ENCODE measurements at regions not wholly inside any gene's neighbourhood (a gene's known extent, or its start where the extent isn't known, plus 50 kb on each side); places are given as distances from the start of the nearest gene placed in this dataset.

DNA sequence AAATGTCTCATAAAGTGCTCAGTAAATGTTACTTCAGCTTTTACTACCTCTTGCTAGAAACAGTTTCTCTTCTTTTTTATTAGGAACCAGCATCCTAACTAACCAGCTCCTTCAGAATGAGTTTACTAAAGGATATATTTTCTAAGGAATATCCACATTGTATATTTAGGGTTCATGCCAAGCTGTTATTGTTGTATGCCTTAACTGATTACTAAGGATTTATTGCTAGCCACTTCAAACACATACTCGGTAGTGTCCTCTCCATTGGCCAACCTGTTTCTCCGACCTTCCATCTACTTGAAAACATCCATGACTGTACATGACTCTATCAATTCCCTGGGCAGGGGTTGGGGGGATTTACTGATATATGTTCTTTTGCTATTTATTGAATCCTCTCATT, 906.3 kb upstream of the SORCS1 start:
- Mint-ChIP-seq H3K27me3 (ENCODE audit: unreplicated experiment) (peaks cover 2% of the 10 kb centered on the region), H3K9me3 (ENCODE audit: unreplicated experiment) (no peaks in the 10 kb centered on the region), H3K27ac (ENCODE audit: unreplicated experiment) (no peak overlapping the region), H3K36me3 (ENCODE audit: low read depth, unreplicated experiment) (no peaks in the 10 kb centered on the region), H3K4me1 (ENCODE audit: unreplicated experiment) (peaks cover 3% of the 10 kb centered on the region), H3K4me3 (ENCODE audit: unreplicated experiment) (no peak overlapping the region)
- TF ChIP-seq, protein P1, sequence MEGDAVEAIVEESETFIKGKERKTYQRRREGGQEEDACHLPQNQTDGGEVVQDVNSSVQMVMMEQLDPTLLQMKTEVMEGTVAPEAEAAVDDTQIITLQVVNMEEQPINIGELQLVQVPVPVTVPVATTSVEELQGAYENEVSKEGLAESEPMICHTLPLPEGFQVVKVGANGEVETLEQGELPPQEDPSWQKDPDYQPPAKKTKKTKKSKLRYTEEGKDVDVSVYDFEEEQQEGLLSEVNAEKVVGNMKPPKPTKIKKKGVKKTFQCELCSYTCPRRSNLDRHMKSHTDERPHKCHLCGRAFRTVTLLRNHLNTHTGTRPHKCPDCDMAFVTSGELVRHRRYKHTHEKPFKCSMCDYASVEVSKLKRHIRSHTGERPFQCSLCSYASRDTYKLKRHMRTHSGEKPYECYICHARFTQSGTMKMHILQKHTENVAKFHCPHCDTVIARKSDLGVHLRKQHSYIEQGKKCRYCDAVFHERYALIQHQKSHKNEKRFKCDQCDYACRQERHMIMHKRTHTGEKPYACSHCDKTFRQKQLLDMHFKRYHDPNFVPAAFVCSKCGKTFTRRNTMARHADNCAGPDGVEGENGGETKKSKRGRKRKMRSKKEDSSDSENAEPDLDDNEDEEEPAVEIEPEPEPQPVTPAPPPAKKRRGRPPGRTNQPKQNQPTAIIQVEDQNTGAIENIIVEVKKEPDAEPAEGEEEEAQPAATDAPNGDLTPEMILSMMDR (IDR thresholded peaks at IDR 0.05; ENCODE audit: unreplicated experiment): no peak
- no peak for DNase-seq (ENCODE audit: low spot score)

DNA sequence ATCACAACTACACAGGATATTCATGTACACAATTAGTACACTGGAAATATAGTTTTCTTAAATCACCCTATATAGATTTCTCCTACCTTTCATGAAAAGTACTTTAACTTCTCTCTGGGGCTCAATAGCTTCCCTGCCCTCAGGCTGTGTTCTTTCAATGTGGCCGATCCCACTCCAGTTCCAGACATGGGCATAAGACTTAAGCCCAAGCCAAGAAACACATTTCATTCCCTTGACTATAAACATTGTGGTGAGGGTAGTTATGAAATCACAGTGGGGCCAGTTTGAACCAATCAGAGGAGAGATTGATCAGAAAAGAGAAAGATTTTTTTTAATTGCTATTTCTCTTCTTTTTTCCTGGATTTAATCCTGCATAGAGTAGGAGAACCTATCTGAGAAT, 904.6 kb upstream of the SORCS1 start:
- H3K4me3 Mint-ChIP-seq (ENCODE audit: unreplicated experiment): no peak overlapping the region
- peaks cover 2% of the 10 kb centered on the region for H3K27me3 Mint-ChIP-seq (ENCODE audit: unreplicated experiment)
- no peaks in the 10 kb centered on the region for H3K4me1 Mint-ChIP-seq (ENCODE audit: unreplicated experiment)
- no peak overlapping the region for H3K27ac Mint-ChIP-seq (ENCODE audit: unreplicated experiment)
- no peak for DNase-seq (ENCODE audit: low spot score)
- no peaks in the 10 kb centered on the region for H3K36me3 Mint-ChIP-seq (ENCODE audit: low read depth, unreplicated experiment)
- TF ChIP-seq, protein P1 (IDR thresholded peaks at IDR 0.05; ENCODE audit: unreplicated experiment): no peak
- no peaks in the 10 kb centered on the region for H3K9me3 Mint-ChIP-seq (ENCODE audit: unreplicated experiment)

DNA sequence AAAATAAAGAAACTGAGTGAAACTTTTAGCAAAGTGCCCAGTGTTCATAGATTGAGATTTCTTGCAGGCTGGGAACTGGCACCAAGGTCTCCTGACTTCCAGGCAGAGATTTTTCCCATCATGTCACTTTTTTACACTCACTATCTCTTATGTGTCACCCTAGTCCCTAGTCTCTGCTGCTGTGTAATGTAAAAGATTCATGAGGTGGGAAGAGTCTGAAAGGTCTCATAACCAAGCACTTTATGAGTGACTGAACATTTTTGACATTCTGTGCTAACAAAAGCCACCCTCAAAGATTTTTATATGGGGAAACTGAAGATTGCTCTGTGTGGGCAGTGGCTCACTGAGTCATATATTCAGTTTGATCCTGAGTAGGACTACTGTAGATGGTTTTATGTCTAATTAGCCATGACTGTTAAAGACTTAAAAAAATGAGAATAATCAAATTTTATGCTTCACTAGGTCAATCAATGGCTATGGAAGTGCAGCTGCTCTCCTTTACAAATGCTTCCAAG, 900.3 kb upstream of the SORCS1 start:
- TF ChIP-seq, protein P1 (IDR thresholded peaks at IDR 0.05; ENCODE audit: unreplicated experiment): no peak
- DNase-seq (ENCODE audit: low spot score): no peak
- Mint-ChIP-seq H3K36me3 (ENCODE audit: low read depth, unreplicated experiment) (no peaks in the 10 kb centered on the region), H3K27me3 (ENCODE audit: unreplicated experiment) (peaks cover 2% of the 10 kb centered on the region), H3K4me1 (ENCODE audit: unreplicated experiment) (peaks cover 4% of the 10 kb centered on the region), H3K9me3 (ENCODE audit: unreplicated experiment) (no peaks in the 10 kb centered on the region), H3K4me3 (ENCODE audit: unreplicated experiment) (no peak overlapping the region), H3K27ac (ENCODE audit: unreplicated experiment) (no peak overlapping the region)

DNA sequence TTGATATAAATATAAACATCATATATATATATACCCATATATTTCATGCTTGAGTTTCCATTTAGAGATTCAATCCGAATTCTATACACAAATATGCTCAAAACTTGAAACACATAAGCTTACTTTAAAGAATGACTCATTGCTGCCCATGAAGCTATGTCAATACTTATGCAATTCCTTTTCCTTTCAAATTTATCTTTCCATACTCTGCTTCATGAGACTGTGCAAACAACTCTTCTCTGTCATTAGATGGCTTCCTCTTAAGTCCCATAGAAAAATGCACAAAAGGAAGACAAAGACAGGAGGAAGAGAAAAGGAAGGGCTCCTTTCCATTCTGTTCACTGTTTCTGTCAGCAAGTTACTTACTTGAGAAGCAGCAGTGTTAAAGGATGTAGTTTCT, 895.7 kb upstream of the SORCS1 start:
- Mint-ChIP-seq H3K27me3 (ENCODE audit: unreplicated experiment) (no peaks in the 10 kb centered on the region), H3K4me3 (ENCODE audit: unreplicated experiment) (no peak overlapping the region), H3K9me3 (ENCODE audit: unreplicated experiment) (no peaks in the 10 kb centered on the region), H3K4me1 (ENCODE audit: unreplicated experiment) (peaks cover 7% of the 10 kb centered on the region), H3K36me3 (ENCODE audit: low read depth, unreplicated experiment) (peaks cover 3% of the 10 kb centered on the region), H3K27ac (ENCODE audit: unreplicated experiment) (no peak overlapping the region)
- no peak for DNase-seq (ENCODE audit: low spot score)
- TF ChIP-seq, protein P1 (IDR thresholded peaks at IDR 0.05; ENCODE audit: unreplicated experiment): no peak

DNA sequence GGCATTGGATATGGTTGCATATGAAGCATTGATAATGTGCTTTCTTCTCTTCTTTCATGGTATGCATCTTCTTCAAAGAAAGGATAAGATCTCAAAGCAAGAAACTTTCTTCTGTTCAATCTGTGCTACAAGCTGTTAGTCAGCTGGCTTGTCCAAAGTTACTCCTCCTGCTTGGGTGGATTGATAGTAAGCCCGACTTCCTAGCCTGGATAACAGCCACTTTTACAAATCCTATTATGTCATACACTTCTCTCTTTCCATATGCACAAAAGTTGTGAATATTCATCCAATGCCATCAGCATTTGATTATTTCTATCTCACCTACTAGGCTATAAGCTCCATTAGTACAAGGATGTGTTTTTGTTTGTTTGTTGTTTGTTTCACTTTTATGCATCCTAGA, 891.0 kb upstream of the SORCS1 start:
- no peaks in the 10 kb centered on the region for H3K27me3 Mint-ChIP-seq (ENCODE audit: unreplicated experiment)
- no peak overlapping the region for H3K27ac Mint-ChIP-seq (ENCODE audit: unreplicated experiment)
- DNase-seq (ENCODE audit: low spot score): no peak
- H3K4me3 Mint-ChIP-seq (ENCODE audit: unreplicated experiment): no peak overlapping the region
- H3K9me3 Mint-ChIP-seq (ENCODE audit: unreplicated experiment): no peaks in the 10 kb centered on the region
- TF ChIP-seq, protein P1 (IDR thresholded peaks at IDR 0.05; ENCODE audit: unreplicated experiment): no peak
- peaks cover 6% of the 10 kb centered on the region for H3K4me1 Mint-ChIP-seq (ENCODE audit: unreplicated experiment)
- H3K36me3 Mint-ChIP-seq (ENCODE audit: low read depth, unreplicated experiment): peaks cover 3% of the 10 kb centered on the region

All from endothelial cell (in vitro differentiated cells).